Upper lobe of right lung (tissue), 1 donor: ENCODE measurements at regions not wholly inside any gene's neighbourhood (a gene's known extent, or its start where the extent isn't known, plus 50 kb on each side); places are given as distances from the start of the nearest gene placed in this dataset.

Experiments used
- ATAC-seq: fragments of 200-7000 bp; cut with Tn5 transposase; one replicate; pipeline ENCODE4 v1.9.1; 2020; ENCODE audit warnings: mild to moderate bottlenecking, moderate library complexity
- DNase-seq: peaks from one replicate; pipeline ENCODE4 v3.0.0-alpha.2; 2020
- H3K27ac ChIP-seq: fragments of 200-600 bp; one replicate; pipeline ENCODE4 v1.8.0; 2022
- H3K27me3 ChIP-seq: fragments of 200-600 bp; one replicate; pipeline ENCODE4 v1.8.0; 2022; ENCODE audit warnings: mild to moderate bottlenecking
- H3K36me3 ChIP-seq: fragments of 200-600 bp; one replicate; pipeline ENCODE4 v1.8.0; 2022
- H3K4me1 ChIP-seq: fragments of 200-600 bp; one replicate; pipeline ENCODE4 v1.8.0; 2022
- H3K4me3 ChIP-seq: fragments of 200-600 bp; one replicate; pipeline ENCODE4 v1.8.0; 2022; ENCODE audit warnings: mild to moderate bottlenecking
- H3K9me3 ChIP-seq: fragments of 200-600 bp; one replicate; pipeline ENCODE4 v1.8.0; 2022
- intact Hi-C: fragments of 100-400 bp; cut with DNase I; formaldehyde crosslinking; loops from one replicate; pipeline ENCODE4 v1.11.0; 2022
- TF ChIP-seq, protein P1 (sequence below): fragments of 200-600 bp; IDR thresholded peaks from one replicate; pipeline ENCODE4 v1.8.0; 2022; ENCODE audit warnings: antibody characterized with exemption
- donor health status: DM: no; HTN: yes; CAD: no; lungs with severe emphysema.

GRCh38 chr9:129501771-129502319 is 119.1 kb downstream of the C9orf50 start:
- H3K27me3 ChIP-seq = no peaks in the 10 kb centered on the region
- peak; percentile 82 for DNase-seq

DNA sequence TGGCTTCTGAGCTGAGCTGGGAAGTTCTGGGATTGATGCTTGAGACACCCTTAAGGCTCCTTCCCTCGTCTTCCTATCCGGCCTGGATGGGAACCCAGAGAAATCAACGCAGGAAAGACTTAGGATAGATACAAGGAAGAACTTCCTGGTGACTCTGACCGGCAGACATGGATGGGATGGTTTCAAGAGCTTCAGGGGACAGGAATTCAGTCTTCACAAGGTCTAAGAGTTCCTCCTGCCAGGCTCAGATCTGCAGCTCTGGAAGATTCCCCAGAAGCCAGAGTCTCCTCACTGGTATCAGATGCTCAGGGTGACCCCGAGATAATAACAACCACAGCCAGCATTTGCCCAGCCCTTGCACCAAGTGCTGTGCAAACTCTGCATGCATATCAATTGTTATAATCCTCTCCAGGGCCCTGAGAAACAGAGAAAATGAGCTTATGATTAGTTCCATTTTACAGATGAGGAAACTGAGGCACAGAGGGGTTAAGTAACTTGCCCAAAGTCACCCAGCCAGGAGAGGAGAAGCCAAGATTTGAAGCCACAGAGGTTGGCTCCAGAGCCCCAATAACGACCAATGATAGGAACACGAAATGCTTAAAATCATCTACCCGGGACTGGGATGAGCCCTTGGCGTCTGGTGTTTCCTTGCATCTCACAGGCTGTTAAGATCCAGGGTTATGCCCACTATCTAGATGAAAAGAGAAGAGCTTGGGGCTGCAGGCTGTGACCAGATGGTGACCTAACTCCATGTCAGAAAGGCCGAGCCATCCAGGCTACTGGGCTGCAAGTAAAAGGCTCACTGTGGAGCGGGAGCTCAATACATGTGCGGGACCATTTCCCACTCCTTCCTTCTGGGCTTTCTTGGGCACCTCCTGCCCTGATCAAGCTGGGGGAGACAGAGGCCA is 119.8 kb downstream of the C9orf50 start:
- no peaks in the 10 kb centered on the region for H3K27me3 ChIP-seq
- no peak overlapping the region for H3K4me3 ChIP-seq
- peaks cover 26% of the 10 kb centered on the region for H3K36me3 ChIP-seq
- no peak overlapping the region for H3K27ac ChIP-seq
- DNase-seq (no peak), ATAC-seq (no peak)
- TF ChIP-seq, protein P1, sequence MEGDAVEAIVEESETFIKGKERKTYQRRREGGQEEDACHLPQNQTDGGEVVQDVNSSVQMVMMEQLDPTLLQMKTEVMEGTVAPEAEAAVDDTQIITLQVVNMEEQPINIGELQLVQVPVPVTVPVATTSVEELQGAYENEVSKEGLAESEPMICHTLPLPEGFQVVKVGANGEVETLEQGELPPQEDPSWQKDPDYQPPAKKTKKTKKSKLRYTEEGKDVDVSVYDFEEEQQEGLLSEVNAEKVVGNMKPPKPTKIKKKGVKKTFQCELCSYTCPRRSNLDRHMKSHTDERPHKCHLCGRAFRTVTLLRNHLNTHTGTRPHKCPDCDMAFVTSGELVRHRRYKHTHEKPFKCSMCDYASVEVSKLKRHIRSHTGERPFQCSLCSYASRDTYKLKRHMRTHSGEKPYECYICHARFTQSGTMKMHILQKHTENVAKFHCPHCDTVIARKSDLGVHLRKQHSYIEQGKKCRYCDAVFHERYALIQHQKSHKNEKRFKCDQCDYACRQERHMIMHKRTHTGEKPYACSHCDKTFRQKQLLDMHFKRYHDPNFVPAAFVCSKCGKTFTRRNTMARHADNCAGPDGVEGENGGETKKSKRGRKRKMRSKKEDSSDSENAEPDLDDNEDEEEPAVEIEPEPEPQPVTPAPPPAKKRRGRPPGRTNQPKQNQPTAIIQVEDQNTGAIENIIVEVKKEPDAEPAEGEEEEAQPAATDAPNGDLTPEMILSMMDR = no peak
- no peaks in the 10 kb centered on the region for H3K9me3 ChIP-seq
- H3K4me1 ChIP-seq = peaks cover 24% of the 10 kb centered on the region
- intact Hi-C loops = no loop called here

More at GRCh38 chr9:129501771-129502319, 119.1 kb downstream of the C9orf50 start:
- peak; percentile 57 for ATAC-seq
- intact Hi-C loops = no loop called here
- TF ChIP-seq, protein P1 = no peak
- H3K4me3 ChIP-seq = no peak overlapping the region
- H3K9me3 ChIP-seq = no peaks in the 10 kb centered on the region
- peaks cover 24% of the 10 kb centered on the region for H3K4me1 ChIP-seq
- H3K36me3 ChIP-seq = peaks cover 26% of the 10 kb centered on the region
- peak overlapping the region; percentile 11 for H3K27ac ChIP-seq

DNA sequence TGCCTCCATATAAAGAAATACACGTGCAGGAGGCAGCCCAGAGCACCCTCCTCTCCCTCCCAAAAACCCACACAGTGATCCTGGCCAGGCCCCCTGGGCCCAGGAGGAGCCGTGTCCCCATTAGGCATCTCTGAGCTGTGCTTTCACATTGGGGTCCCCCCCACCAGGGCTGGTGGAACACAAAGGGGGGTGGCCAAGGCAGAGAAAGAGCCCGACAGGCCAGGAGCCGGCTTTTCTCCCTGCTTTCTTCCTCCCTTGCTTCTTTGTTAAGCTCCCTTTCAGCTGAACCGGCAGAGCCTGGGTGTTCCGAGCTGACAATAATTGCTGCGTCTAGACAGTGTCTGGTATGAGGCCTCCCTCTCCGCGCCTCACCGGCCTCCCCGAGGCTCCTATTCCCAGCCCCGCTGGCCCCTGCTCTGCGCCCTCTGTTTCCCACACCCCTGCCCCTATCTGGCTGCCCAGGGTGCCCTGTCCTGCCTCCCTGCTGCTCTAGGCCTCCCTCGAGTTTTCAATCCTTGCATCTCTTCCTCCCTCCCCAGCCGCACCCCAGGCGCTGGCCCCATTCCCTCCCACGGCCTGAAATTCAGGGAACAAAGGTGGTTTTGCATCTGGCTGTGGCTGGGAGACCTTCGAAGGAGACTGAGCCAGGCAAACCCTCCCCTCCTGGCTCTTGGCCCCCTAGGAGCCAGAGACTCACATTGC is 120.6 kb downstream of the C9orf50 start:
- Histone ChIP-seq H3K27ac (peak overlapping the region; percentile 47), H3K27me3 (no peaks in the 10 kb centered on the region), H3K9me3 (no peaks in the 10 kb centered on the region), H3K4me1 (peaks cover 28% of the 10 kb centered on the region), H3K36me3 (peaks cover 26% of the 10 kb centered on the region), H3K4me3 (no peak overlapping the region)
- TF ChIP-seq, protein P1 = no peak
- intact Hi-C loops = no loop called here
- DNase-seq (no peak), ATAC-seq (no peak)

GRCh38 chr9:129498451-129499384 is 122.2 kb downstream of the C9orf50 start:
- ATAC-seq = no peak
- intact Hi-C loops = loop anchor here (10.0 kb wide), 1 partner anchor 314 kb away; no protein-coding TSS in a partner anchor
- TF ChIP-seq, protein P1 = no peak
- Histone ChIP-seq H3K4me1 (peaks cover 41% of the 10 kb centered on the region), H3K4me3 (peak overlapping the region; percentile 71), H3K36me3 (peaks cover 14% of the 10 kb centered on the region), H3K27me3 (no peaks in the 10 kb centered on the region), H3K27ac (peak overlapping the region; percentile 91), H3K9me3 (no peaks in the 10 kb centered on the region)
- DNase-seq = no peak
